Epithelial cell of proximal tubule (primary cell): ENCODE measurements at regions not wholly inside any gene's neighbourhood (a gene's known extent, or its start where the extent isn't known, plus 50 kb on each side); places are given as distances from the start of the nearest gene placed in this dataset.

Experiments
- DNase-seq: peaks from one replicate; pipeline ENCODE4 v3.0.0-alpha.2; 2011; ENCODE audit warnings: low read depth
- H3K4me3 ChIP-seq: 2 replicates; pipeline ENCODE4 v1.5.1; 2011; ENCODE audit warnings: low read depth, mild to moderate bottlenecking, low read length
- TF ChIP-seq, protein P1 (sequence below): conservative IDR thresholded peaks from 2 replicates; pipeline ENCODE4 v1.5.1; 2012; ENCODE audit warnings: low read depth, mild to moderate bottlenecking, low read length

DNA sequence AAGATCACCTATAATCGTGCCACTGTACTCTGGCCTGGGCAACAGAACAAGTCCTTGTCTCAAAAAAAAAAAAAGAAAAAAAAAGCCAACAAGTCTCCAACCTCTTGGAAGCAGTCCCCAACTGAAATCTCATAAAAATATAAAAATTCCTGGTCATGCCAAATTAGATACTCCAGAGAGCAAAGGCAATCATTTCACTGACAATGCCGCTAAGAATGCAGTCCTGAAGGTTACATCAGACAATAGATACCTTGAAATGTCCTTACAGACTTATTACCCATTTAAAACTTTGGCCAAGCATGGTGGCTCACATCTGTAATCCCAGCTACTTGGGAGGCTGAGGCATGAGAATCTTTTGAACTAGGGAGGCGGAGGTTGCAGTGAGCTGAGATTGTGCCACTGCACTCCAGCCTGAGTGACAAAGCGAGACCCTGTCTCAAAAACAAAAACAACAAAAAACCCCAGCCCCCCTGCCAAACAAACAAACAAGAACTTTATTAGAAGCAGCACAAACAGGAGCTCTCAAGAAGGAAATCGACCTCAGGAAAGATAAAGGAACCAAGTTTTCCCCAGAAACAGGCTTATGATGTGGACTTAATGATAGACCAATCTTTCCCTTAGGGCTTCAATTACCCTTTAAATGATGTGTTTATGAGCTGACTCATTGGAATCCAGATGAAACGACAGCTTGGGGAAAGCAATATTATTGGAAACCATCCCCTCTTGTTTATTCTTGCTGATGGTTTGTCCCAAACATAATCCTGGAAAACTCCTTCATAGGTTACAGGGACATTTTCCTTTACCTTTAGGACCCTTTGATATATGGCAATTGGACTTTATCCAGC lies 53.1 kb upstream of the XCR1 start:
- TF ChIP-seq, protein P1, sequence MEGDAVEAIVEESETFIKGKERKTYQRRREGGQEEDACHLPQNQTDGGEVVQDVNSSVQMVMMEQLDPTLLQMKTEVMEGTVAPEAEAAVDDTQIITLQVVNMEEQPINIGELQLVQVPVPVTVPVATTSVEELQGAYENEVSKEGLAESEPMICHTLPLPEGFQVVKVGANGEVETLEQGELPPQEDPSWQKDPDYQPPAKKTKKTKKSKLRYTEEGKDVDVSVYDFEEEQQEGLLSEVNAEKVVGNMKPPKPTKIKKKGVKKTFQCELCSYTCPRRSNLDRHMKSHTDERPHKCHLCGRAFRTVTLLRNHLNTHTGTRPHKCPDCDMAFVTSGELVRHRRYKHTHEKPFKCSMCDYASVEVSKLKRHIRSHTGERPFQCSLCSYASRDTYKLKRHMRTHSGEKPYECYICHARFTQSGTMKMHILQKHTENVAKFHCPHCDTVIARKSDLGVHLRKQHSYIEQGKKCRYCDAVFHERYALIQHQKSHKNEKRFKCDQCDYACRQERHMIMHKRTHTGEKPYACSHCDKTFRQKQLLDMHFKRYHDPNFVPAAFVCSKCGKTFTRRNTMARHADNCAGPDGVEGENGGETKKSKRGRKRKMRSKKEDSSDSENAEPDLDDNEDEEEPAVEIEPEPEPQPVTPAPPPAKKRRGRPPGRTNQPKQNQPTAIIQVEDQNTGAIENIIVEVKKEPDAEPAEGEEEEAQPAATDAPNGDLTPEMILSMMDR, result no peak
- no peak overlapping the region for H3K4me3 ChIP-seq
- no peak for DNase-seq

DNA sequence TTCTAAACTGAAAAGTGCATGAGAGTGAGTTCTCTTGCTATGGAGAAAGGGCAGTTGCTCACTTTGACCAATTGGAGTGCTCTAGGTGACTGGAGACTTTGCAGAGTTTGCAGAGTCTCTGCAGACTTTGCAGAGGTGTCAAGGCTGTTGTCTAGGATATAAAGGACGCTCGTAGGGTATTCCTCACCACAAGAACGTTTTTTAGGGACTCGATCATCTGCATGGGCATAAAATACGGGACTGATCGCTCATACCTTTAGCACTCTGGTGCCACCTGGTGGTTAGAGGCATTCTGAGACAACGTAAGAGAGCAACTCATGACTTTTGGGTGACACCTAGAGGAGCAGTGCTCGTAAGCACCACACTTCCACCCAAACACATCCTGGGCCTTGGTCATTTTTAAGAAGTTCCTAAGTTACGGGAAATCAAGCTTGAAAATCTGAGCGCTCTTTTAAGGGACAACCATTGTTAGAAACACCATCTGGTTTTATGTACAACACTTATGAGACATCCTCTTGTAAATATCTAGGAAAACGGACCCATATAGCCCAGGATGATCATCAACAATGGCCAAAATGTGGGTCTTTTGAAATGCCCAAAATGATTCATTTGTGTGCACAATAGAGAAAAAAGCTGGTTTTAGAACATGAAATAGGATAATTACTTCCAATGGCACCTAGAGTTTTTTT lies 51.6 kb upstream of the XCR1 start:
- H3K4me3 ChIP-seq, result peak overlapping the region; percentile 17
- TF ChIP-seq, protein P1, result peak; percentile 100
- DNase-seq, result peak; percentile 75
